ENCODE measurements at regions not wholly inside any gene's neighbourhood (a gene's known extent, or its start where the extent isn't known, plus 50 kb on each side); places are given as distances from the start of the nearest gene placed in this dataset.

DNA sequence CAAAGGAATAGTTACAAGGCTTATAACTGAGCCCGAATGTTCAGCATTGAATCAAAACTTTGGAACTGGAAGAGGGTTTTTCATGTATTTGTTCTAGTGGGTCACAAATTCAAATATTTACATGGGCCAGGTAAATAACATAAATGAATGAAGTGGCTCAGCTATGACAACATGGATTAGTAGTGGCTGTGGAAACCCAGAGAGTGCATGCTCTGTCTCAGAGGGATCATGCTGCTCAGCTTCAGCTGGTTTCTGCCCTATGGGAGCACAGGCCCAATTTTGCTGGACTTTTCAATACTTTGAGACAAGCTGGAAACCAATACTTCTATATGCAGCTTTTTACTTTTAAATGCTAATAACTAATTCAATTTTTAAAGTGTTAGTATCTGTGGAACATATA lies 394.0 kb upstream of the TEX13C start:
- TF ChIP-seq, protein P1, sequence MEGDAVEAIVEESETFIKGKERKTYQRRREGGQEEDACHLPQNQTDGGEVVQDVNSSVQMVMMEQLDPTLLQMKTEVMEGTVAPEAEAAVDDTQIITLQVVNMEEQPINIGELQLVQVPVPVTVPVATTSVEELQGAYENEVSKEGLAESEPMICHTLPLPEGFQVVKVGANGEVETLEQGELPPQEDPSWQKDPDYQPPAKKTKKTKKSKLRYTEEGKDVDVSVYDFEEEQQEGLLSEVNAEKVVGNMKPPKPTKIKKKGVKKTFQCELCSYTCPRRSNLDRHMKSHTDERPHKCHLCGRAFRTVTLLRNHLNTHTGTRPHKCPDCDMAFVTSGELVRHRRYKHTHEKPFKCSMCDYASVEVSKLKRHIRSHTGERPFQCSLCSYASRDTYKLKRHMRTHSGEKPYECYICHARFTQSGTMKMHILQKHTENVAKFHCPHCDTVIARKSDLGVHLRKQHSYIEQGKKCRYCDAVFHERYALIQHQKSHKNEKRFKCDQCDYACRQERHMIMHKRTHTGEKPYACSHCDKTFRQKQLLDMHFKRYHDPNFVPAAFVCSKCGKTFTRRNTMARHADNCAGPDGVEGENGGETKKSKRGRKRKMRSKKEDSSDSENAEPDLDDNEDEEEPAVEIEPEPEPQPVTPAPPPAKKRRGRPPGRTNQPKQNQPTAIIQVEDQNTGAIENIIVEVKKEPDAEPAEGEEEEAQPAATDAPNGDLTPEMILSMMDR (conservative IDR thresholded peaks at IDR 0.05; ENCODE audit: low read depth, low read length) = no peak
- TF ChIP-seq EZH2phosphoT487 (IDR thresholded peaks at IDR 0.05; ENCODE audit: borderline replicate concordance, low read length) (no peak), EZH2 (IDR thresholded peaks at IDR 0.05; ENCODE audit: low read length, unreplicated experiment) (no peak)

All from PC-3 (cell line).